ENCODE measurements at regions not wholly inside any gene's neighbourhood (a gene's known extent, or its start where the extent isn't known, plus 50 kb on each side); places are given as distances from the start of the nearest gene placed in this dataset.

DNA sequence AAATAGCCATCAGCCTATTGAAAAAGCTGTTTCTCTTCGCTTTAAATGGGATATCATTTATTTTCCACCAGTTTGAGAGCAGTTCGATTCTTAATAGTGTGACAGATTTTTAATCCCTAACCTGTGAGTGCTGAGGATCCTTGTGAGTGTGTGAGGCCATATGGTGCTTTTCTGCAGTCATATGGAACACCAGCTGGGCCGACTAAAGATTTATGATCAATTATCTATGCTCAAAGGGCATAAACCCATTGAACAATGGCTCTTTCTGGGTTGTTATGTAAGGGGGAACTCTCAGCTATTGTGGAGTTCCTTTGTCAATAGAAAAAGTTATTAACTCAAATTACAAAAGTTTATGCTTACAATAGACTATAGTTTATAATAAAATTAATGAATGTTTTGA is 1003.6 kb downstream of the FAT4 start:
- intact Hi-C loops (cut with micrococcal nuclease; ENCODE audit: unreplicated experiment) = no loop called here

More for the DNA sequence above, 1003.6 kb downstream of the FAT4 start:
- ChIA-PET SMC1A (ENCODE audit: uncharacterized antibody, unreplicated experiment) (interaction anchor here (1.2 kb wide), 1 partner anchor 9 kb away, joined by 4 read pairs; no protein-coding TSS in a partner anchor), CTCF (no interaction called here), RAD21 (ENCODE audit: unreplicated experiment) (no interaction called here), POLR2A (no interaction called here)
- H3K9me3 ChIP-seq (replicated peaks; ENCODE audit: control insufficient read depth, insufficient read depth, low read length) = no peaks in the 10 kb centered on the region
- no peak overlapping the region for H3K4me2 ChIP-seq (ENCODE audit: control insufficient read depth, insufficient read depth)
- no peak overlapping the region for H3K4me3 ChIP-seq
- ATAC-seq = no peak
- no peaks in the 10 kb centered on the region for H3K4me1 ChIP-seq (ENCODE audit: control insufficient read depth, insufficient read depth, low read length)
- H3K27ac ChIP-seq (ENCODE audit: control insufficient read depth, insufficient read depth) = no peak overlapping the region
- in situ Hi-C loops (cut with MboI) = no loop called here
- no peak overlapping the region for H3K9ac ChIP-seq (ENCODE audit: control insufficient read depth, insufficient read depth, low read length)
- FAIRE-seq = no peak
- 3% methylated on average over 3 of the region's 3 CpGs for WGBS (ENCODE audit: insufficient coverage, insufficient replicate concordance, low lambda C conversion rate, missing lambda C conversion rate)
- H2AFZ ChIP-seq (ENCODE audit: control insufficient read depth, low read depth, low read length) = no peak overlapping the region
- H3K36me3 ChIP-seq (ENCODE audit: control insufficient read depth in 2 of 2, insufficient read depth in 2 of 2, low read length in 1 of 2) = no peaks in the 10 kb centered on the region
- no peaks in the 10 kb centered on the region for H3K79me2 ChIP-seq (ENCODE audit: control insufficient read depth, insufficient read depth, low read length)
- H4K20me1 ChIP-seq (ENCODE audit: control insufficient read depth, insufficient read depth) = no peaks in the 10 kb centered on the region
- TF ChIP-seq SIN3A (IDR thresholded peaks at IDR 0.05; ENCODE audit: low read depth, low read length) (no peak), NR2C1 (IDR thresholded peaks at IDR 0.05) (no peak), POLR2A (IDR thresholded peaks at IDR 0.05; ENCODE audit: low read depth, low read length) (no peak), CHD1 (IDR thresholded peaks at IDR 0.05; ENCODE audit: low read depth, low read length) (no peak), JUND (IDR thresholded peaks at IDR 0.05; ENCODE audit: low read depth, low read length) (no peak), CTCF (IDR thresholded peaks at IDR 0.05 in 2 of 3, conservative IDR thresholded peaks at IDR 0.05 in 1 of 3; ENCODE audit: control insufficient read depth in 2 of 3, extremely low read depth in 1 of 3, insufficient read depth in 1 of 3, low read depth in 3 of 3, low read length in 3 of 3) (no peak), PBX3 (IDR thresholded peaks at IDR 0.05; ENCODE audit: insufficient replicate concordance, low read depth, low read length) (no peak), NR2C2 (IDR thresholded peaks at IDR 0.05; ENCODE audit: borderline replicate concordance, control insufficient read depth, insufficient read length, low read depth) (no peak), E4F1 (IDR thresholded peaks at IDR 0.05; ENCODE audit: borderline replicate concordance, partially characterized antibody) (no peak), ZNF207 (IDR thresholded peaks at IDR 0.05; ENCODE audit: borderline replicate concordance) (no peak), PML (IDR thresholded peaks at IDR 0.05; ENCODE audit: low read length) (no peak), MYB (IDR thresholded peaks at IDR 0.05; ENCODE audit: borderline replicate concordance, low read depth, low read length) (no peak), SIX5 (IDR thresholded peaks at IDR 0.05; ENCODE audit: low read depth, low read length, severe bottlenecking) (no peak), ZZZ3 (IDR thresholded peaks at IDR 0.05; ENCODE audit: control insufficient read depth, insufficient read length, low read depth) (no peak), HDAC6 (IDR thresholded peaks at IDR 0.05; ENCODE audit: unreplicated experiment) (no peak)
- TF ChIP-seq, protein P1, sequence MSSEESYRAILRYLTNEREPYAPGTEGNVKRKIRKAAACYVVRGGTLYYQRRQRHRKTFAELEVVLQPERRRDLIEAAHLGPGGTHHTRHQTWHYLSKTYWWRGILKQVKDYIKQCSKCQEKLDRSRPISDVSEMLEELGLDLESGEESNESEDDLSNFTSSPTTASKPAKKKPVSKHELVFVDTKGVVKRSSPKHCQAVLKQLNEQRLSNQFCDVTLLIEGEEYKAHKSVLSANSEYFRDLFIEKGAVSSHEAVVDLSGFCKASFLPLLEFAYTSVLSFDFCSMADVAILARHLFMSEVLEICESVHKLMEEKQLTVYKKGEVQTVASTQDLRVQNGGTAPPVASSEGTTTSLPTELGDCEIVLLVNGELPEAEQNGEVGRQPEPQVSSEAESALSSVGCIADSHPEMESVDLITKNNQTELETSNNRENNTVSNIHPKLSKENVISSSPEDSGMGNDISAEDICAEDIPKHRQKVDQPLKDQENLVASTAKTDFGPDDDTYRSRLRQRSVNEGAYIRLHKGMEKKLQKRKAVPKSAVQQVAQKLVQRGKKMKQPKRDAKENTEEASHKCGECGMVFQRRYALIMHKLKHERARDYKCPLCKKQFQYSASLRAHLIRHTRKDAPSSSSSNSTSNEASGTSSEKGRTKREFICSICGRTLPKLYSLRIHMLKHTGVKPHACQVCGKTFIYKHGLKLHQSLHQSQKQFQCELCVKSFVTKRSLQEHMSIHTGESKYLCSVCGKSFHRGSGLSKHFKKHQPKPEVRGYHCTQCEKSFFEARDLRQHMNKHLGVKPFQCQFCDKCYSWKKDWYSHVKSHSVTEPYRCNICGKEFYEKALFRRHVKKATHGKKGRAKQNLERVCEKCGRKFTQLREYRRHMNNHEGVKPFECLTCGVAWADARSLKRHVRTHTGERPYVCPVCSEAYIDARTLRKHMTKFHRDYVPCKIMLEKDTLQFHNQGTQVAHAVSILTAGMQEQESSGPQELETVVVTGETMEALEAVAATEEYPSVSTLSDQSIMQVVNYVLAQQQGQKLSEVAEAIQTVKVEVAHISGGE (CRISPR knock-in tag; IDR thresholded peaks at IDR 0.05) = no peak
- H3K27me3 ChIP-seq (replicated peaks in 1 of 2; ENCODE audit: control insufficient read depth in 2 of 2, insufficient read depth in 2 of 2, low read length in 1 of 2) = no peaks in the 10 kb centered on the region
- DNase-seq (ENCODE audit: low read depth, low spot score) = no peak
- no TSS peak for BruUV-seq (replicated peaks)
